Central memory CD4-positive, alpha-beta T cell (primary cell): ENCODE measurements at regions not wholly inside any gene's neighbourhood (a gene's known extent, or its start where the extent isn't known, plus 50 kb on each side); places are given as distances from the start of the nearest gene placed in this dataset.
"Not testable (repeated sequence)": the region's sequence is repeated elsewhere in the genome, so short reads cannot be mapped to it uniquely, and the experiment has no call there.

Experiments used
- DNase-seq: peaks from one replicate; pipeline ENCODE4 v3.0.0; 2022

DNA sequence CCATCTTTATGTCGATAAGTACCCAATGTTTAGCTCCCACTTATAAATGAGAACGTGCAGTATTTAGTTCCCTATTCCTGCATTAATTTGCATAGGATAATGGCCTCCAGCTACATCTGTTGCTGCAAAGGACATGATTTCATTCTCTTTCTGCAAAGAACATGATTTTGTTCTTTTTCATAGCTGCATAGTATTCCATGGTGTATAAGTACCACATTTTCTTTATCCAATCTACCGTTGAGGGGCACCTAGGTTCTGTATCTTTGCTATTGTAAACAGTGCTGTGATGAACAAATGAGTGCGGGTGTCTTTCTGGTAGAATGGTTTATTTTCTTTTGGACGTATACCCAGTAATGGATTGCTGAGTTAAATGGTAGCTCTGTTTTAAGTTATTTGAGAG is 63.0 kb downstream of the HLX start:
- no peak for DNase-seq

DNA sequence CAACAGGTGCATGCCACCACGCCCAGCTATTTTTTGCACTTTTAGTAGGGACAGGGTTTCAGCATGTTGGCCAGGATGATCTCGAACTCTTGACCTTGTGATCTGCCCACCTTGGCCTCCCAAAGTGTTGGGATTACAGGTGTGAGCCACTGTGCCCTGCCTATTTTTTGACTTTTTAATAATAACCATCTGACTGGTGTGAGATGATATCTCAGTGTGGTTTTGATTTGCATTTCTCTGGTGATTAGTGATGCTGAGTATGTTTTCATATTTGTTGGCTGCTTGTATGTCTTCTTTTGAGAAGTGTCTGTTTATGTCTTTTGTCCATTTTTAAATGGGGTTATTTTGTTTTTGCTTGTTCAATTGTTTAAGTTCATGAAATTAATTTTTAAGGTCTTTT is 63.7 kb downstream of the HLX start:
- not testable (repeated sequence) for DNase-seq

DNA sequence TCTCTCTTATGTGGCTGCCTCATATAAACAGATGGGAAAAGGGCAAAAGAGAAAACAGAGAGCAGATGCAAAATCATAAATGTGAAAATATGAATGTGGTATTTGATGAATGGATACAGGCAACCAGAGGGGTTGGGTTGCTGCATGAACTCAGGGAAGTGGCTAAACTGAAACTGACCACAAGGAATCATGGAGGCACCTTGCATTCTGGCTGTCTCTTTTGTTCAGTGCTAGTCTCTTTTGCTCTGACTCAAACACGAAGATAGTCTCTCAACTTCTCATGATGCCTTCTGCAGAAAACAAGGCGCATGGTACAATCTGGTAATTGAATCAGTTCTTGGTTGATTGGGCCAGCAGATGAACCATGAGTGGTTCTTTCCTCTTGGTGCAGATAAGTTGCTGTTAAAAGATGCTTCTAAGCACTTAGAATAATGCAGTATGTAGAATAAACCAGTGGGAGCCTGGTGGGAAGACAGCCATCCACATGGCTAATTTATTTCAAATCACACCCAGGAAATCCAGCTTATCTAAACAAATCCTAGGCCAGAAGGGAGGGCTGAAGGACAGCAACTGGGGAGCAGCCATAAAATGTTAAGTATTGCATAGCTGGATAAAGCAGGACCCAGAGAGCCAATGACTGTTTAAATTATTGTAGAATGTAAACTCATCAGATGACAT is 64.2 kb downstream of the HLX start:
- DNase-seq: no peak

DNA sequence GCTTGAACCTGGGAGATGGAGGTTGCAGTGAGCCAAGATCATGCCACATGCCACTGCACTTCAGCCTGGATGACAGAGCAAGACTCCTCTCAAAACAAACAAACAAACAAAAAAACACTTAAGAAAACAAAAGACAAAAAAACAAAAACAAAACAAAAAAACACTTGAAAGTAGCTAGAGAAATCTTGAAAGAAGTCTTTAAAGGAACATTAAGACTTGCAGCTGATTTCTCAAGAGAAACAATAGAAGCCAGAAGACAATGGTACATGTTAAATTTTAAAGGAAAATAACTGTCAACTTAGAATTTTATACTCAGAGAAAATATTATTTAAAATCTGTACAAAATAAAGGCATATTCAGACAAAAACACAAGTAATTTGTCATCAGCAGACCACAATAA is 71.3 kb downstream of the HLX start:
- no peak for DNase-seq

DNA sequence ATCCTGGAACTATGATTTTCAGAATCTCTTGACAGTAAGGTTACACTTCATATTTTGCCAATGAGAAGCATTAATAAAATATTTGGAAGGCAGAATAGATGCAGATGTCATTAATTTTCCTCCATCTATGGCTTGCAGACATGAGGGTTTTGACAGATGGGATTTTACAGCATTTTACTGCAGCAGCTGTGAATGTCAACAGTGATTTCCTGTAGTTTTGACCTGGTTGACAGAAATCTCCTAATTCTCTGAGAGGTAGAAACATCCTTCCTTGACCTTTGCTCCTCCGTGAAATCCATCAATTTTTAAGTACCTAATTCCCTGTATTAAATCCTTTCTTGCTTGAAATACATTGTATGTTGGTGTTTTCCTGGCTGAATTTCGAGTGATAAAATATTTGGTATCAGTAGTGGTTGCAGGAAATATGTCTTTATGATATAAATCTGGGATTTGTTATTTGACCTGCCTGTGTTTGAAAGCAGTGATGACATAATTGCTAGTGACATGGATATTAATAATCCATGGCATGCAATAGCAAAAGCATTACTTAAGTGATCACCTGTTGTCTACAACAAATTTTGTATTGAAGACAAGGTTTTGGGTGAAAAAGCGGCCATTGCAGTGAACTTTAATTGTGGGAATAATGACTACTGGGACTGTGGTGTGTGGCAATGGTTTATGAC is 73.9 kb downstream of the HLX start:
- DNase-seq: no peak

DNA sequence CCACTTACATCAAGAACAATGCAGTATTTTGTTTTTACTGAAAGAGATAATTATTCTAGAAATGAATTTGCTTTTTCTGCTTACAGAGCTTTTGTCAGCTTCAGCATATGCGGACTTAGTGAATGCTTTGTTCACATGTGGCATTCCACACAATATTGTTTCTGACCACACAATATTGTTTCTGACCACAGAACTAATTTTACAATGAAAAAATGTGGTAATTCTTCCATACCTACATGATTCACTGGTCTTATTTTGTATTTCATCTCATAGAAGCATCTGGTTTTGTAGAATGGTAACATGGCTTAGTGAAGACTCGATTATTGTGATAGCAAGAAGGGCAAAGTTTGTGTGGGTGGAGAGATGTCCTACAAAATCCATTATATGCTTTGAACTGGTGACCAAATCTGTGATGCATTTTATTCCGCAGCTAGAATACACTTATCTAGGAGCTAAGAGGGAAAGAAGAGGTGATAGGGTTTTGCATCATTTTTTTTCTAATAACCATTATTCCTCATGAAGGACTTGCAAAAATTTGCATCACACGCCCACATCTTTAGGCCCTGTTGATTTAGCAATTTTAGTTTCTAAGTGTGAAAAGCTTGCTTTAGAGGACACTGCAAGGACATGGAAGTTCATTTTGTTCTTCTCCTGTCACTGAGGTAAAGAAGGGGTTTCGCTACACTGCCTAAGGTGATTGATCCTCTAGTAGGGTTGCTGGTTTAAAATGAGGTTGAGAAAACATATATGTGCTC is 75.3 kb downstream of the HLX start:
- no peak for DNase-seq

DNA sequence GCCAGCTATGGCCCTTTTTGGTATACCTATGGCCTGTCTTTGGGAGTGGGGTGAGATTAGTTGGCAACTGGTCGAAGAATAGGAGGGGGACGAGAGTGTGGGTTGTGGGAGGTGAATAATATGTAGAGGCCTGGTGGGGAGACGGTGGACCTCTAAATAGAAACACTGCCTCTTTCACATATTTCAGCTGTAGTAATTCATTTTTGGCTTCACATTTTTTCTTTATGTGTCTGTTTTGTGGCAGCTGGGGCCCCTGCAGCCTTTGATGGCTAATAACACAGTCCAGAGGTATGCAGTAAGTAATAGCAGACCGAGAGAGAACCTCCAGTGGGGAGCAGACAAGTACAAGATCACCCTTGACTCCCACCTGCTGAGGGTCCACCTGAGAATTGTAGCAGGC is 75.9 kb downstream of the HLX start:
- no peak for DNase-seq

DNA sequence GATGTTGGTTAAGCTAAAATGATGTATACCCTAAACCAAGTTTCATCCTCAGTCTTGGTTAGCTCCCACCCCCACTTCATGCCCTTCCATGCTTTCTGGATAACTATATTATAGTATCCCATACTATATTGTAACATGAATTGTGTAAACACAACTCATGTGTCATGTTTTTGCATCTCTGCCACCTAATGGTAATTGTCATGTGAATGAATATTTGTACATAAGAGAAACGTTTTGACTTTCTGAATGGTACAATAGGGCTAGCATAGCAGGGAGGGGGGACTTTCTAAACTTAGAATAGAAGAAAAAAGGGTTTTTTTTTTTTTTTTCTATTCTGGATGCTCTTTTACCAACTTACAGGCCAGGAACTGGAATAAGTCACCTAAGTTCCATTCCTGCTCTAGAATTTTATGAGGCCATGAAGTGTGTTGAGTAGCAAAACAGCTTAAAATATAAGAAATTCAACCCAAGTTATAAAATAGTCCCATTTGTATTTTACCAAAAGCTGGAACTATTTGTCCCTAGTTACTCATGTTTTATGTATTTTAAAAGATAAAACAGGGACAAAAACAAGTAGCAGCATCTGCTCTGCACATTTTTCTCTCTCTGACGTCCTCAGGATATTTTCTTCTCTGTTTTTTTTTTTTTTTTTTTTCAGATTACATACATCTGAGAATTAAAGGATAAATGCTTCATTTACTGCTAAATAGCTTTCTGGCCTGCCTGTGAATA is 77.4 kb downstream of the HLX start:
- DNase-seq: no peak

DNA sequence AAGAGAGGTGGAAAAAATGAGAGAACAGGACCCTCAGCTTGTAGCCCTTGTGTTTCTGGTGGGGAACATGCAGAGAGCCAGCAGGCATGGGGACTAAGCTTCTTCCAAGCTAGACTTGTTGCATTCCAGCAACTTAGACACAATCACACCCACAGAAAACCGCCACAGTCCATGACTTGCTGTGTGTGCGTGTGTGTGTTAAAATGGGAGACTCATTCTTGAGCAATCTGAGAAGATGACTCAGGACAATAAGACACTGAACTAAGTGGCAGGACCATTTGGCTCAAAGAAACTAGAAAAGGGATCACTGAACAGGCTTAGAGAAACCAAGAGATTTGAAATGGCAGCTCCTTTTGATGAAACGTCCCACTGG is 78.0 kb downstream of the HLX start:
- no peak for DNase-seq

DNA sequence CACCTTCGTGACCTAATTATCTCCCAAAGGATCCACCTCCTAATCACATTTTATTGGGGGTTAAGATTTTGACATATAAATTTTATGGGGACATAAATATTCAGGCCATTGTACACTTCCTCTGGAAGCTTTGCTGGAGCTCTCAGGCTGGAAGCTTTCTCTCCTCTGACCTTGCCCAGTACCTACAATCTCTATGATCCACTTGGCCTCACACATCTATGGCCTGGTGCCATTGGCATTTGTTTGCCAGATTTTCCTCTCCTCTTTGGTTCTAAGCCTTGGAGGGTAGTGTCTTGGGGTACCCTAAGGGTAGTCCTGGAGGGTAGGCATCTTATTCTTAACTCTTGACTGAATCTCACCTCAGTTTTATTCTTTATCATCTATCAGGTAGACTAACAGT is 79.0 kb downstream of the HLX start:
- no peak for DNase-seq

DNA sequence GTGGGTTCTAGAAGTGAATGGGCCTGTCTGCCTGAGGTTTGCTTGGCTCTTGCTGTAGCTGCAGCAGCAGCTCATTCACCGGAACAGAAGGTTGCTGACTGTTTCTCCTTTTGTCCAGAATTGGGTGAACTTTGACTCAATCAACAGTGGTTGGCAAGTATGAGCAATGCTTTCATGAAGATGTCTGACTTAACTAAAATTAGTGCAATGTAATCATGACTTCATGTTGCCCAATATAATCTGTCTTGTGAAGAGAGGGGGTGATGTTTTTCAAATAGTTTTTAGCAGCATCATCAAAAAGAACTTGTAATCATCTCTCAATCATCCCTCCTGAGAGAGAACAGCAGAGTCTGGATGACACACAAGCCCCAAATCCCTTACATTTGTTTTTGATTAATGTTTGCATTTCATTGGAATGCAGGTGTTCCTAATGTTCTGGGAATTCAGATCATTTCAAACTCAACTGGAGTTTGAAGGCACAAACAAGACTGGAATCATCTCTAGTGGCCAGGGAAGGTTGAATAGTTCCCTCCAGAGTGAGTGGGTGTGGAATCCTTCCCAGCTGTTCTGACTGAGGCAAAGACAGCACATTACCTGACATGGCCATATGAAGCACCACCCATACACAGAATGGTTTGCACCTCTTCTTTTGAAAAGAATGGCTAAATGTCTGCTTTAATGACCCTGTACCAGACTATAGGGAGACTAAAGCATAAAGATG is 82.9 kb downstream of the HLX start:
- no peak for DNase-seq

DNA sequence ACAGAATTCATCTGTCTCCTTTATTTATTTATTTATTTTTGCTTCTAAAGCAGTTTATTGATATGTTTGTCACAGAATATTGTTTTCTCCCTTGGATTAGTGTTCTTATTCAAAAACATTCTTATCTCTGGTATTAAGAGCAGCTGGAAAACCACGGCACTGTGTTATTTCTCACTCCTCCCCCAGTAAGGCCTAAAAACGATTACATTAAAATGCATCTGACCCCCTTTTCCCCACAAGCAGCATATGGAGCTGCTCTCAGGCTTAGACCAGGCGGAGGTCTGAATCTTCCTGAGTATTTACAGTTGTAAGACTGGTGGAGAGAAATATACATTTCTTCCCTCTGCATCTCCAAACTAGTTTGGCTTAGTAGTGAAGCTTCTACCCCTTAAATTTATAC is 86.8 kb downstream of the HLX start:
- no peak for DNase-seq

DNA sequence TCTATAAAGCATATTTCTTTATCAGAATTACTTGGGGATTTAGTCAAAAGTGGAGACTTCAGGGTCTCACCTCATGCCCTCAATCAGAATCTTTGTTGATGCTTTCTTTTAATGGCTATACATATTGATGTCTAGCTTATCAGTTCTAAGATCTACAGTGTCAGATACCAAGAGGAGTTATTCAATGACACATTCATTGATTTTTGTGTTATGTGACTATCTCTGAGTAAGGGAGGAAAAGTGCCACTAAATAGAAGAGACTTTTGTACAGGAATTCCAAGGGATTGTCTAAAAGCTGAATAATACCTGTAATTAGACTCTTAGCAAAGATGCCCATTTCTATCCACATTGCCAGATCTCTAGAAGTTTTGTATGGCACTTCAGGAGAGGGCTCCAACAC is 87.2 kb downstream of the HLX start:
- no peak for DNase-seq

DNA sequence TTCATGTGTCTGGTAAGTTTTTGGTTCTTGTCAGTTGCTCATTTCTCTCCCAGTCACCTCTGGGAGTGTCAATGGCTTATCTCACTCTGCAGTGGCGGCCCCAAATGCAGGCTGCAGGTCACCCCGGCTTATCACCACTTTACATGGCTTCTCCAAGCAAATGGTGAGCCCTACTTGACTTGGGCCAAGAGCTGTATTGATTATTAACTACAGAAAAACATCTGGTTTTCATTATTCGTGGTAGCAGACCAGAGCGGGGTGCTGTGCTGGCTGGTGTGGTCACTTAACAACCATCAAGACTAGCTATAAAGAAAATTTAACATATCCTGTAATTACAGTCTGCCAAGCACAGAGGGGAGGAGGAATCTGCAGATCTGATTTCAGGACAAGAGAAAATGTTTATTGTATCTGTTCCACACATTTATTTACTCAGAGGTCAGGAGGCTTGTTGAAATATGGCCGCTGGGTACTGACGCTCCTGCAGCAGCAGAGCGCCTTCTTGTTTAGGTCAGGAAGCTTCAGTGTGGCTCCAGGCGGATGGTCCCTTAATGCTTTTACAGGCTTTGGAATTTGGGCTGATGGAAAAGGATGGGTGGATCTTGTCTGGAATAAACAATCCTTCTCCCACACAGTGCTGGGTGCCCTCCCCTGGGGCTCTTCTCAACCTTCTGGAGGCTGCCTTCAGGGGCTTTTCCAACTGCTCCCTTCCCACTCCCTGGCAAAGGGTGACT is 87.8 kb downstream of the HLX start:
- DNase-seq: no peak

DNA sequence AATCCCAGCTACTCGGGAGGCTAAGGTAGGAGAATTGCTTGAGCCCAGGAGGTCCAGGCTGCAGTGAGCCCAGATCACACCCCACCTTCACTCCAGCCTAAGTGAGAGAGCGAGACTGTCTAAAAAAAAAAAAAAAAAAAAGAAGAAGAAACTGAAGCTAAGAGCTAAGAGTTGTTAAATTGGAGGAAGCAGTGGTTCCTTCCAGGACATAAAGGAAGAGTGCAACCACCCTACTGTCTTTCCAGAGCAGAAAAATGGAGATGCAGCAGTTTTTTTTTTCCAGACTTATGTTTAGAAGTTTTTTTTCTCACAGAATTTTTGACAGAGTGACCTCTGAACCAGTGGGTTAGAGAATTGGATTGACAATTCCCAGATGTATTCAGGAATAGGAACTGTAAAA is 88.7 kb downstream of the HLX start:
- no peak for DNase-seq

DNA sequence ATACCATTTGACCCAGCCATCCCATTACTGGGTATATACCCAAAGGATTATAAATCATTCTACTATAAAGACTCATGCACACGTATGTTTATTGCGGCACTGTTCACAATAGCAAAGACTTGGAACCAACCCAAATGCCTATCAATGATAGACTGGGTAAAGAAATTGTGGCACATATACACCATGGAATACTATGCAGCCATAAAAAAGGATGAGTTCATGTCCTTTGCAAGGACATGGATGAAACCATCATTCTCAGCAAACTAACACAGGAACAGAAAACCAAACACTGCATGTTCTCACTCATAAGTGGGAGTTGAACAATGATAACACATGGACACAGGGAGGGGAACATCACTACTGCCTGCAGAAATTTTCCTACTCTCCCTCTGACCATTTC is 90.0 kb downstream of the HLX start:
- DNase-seq: not testable (repeated sequence)

DNA sequence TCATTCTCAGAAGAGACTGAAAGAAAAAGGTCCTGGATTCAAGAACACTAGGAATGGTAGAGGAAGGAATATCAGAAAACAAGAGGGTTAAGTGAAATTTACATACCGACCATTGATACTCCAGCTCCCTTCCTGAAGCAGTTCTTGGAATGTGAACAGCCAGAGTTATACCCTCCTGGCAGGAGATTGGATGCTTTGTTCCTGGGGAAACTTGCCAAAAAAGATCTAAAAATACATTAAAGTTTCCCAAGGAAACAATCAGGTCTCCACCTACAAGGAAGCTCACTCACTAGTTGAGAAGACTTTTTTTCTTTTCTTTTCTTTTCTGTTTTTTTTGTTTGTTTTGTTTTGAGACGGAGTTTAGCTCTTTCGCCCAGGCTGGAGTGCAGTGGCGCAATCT is 91.1 kb downstream of the HLX start:
- DNase-seq: no peak

DNA sequence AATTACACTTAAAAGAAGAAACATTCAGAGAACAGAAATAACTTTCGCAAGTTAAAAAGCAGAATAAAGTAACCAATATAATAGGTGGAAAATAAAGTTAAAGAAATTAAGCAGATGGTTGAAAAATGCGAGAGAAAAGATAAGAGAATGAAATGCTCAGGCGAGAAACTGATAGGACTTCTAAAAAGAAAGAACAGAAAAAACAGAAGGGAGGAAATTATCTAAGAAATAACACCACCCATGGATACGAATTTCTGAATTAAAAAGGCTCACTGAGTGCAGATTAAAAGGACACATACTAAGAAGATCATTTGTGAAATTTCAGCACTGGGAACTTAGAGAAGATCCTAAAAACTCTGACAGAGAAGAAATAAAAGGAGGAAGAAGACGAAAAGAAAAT is 92.0 kb downstream of the HLX start:
- DNase-seq: no peak

DNA sequence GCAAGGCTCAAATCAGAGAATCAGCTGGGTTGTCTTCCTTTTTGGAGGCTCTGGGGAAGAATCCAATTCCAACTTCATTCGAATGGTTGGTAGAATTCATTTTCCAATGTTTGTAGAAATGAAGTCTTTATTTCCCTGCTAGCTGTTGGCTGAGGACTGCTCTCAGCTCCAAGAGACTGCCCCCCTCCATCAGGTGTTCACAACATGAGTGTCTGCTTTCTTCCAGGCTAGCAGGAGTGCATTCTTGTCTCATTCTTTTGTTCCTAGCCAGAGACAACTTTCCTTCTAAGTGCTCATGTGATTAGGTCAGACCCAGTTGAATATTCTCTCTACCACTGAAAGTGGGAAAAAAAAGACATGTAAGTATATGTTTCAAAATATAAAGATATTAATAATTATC is 95.2 kb downstream of the HLX start:
- no peak for DNase-seq

DNA sequence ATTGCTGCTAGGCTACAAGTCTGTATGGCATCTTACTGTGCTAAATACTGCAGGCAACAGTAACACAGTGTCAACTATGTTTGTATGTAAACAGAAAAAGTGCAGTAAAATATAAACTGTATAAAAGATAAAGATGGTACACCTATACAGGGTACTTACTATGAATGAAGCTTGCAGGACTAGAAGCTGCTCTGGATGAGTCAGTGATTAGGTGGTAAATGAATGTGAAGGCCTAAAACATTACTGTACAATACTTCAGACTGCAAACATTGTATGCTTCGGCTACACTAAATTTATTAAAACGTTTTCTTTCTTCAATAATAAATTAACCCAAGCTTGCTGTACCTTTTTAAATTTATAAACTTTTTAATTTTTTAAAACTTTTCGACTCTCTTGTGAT is 97.1 kb downstream of the HLX start:
- DNase-seq: no peak

DNA sequence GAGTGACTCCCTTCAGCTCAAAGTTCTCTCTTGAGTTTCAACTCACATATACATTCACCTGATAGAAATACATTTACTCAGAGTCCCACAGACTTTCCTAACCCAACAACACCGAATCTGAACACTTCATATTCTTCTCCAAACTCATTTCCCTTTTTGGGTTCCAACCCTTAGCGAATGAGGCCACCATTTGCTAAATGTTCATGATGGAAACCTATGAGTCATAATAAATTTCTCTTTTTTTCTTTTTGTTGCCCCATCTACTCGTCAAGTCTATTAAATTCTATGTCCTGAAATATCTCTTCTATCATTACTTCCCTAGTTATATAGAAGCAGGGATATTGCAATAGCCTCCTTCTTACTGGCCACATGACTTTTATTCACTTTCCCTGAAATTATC is 100.1 kb downstream of the HLX start:
- DNase-seq: no peak

DNA sequence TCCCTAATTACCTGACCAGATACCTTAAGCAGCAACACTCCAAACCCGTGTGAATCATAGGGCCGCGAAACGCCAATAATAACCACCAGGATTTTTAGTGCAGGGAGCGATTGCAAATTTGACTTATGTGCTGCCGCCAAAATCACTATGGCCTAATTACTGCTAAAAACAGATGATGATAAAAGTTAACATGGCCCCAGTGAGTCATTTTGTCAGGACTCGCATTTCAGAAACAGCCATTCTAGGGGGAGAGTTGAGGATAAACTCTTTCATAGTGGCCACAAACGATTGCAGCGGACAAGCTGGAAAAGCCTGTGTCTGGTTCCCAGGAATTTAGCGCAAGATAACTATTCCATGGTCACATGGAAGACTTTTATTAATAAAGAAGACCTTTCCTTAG is 103.4 kb downstream of the HLX start:
- no peak for DNase-seq
